Osteocyte (in vitro differentiated cells): ENCODE measurements at regions not wholly inside any gene's neighbourhood (a gene's known extent, or its start where the extent isn't known, plus 50 kb on each side); places are given as distances from the start of the nearest gene placed in this dataset.

Experiments
- DNase-seq: peaks from one replicate; pipeline ENCODE4 v3.0.0; 2021; ENCODE audit warnings: mixed read lengths; ENCODE audit not compliant: unreplicated experiment; ENCODE audit errors: extremely low spot score
- H3K27ac Mint-ChIP-seq: one replicate; pipeline ENCODE4 v1.8.0; 2021; ENCODE audit warnings: mild to moderate bottlenecking, mixed read lengths; ENCODE audit not compliant: unreplicated experiment
- H3K27me3 Mint-ChIP-seq: one replicate; pipeline ENCODE4 v1.8.0; 2021; ENCODE audit warnings: mixed read lengths; ENCODE audit not compliant: unreplicated experiment
- H3K36me3 Mint-ChIP-seq: one replicate; pipeline ENCODE4 v1.8.0; 2021; ENCODE audit warnings: mixed read lengths; ENCODE audit not compliant: unreplicated experiment
- H3K4me1 Mint-ChIP-seq: one replicate; pipeline ENCODE4 v1.8.0; 2021; ENCODE audit warnings: mixed read lengths; ENCODE audit not compliant: unreplicated experiment
- H3K4me3 Mint-ChIP-seq: one replicate; pipeline ENCODE4 v1.8.0; 2021; ENCODE audit warnings: mild to moderate bottlenecking, moderate library complexity, mixed read lengths; ENCODE audit not compliant: unreplicated experiment
- H3K9me3 Mint-ChIP-seq: one replicate; pipeline ENCODE4 v1.8.0; 2021; ENCODE audit warnings: mixed read lengths; ENCODE audit not compliant: unreplicated experiment
- TF ChIP-seq, protein P1 (sequence below): fragments of 200-600 bp; sonication (generic); IDR thresholded peaks from 2 replicates; pipeline ENCODE4 v1.5.0; 2021; ENCODE audit warnings: antibody characterized with exemption, mild to moderate bottlenecking, moderate library complexity

DNA sequence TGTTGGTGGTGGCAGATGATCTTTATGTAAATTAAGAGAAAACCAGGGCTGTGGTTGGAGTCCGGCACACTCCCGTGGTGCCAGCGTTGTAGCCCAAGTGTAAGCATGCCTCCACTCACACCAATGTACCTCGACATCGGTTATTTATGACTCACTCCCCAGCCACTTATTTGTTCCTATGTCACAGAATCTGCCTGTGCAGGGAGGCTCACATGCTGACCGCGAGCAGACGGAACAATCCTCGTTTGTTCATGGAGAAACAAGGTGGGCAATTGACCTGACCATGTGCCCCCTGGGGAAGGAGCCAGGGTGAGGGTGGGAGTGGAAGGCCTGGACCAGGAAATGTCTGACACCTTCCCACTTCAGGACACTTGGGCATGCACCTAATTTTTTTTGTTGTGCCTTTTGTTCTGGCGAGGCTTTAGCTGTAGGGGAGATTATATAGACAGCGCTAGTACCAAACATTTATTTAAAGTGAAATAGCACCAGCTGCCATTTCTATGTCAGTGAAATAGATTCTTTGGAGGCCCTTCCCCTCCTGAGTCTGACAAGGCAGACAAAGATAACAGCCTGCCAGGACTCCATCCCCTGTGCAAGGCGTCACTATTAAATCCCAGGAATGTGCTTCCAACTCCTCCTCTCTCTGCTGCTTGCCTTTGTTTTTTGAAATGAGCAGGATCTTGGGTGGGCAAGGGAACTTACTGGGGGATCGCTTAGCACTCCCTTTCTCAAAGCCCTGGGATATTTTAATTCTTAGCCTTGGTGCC is 394.2 kb downstream of the FGF9 start:
- TF ChIP-seq, protein P1, sequence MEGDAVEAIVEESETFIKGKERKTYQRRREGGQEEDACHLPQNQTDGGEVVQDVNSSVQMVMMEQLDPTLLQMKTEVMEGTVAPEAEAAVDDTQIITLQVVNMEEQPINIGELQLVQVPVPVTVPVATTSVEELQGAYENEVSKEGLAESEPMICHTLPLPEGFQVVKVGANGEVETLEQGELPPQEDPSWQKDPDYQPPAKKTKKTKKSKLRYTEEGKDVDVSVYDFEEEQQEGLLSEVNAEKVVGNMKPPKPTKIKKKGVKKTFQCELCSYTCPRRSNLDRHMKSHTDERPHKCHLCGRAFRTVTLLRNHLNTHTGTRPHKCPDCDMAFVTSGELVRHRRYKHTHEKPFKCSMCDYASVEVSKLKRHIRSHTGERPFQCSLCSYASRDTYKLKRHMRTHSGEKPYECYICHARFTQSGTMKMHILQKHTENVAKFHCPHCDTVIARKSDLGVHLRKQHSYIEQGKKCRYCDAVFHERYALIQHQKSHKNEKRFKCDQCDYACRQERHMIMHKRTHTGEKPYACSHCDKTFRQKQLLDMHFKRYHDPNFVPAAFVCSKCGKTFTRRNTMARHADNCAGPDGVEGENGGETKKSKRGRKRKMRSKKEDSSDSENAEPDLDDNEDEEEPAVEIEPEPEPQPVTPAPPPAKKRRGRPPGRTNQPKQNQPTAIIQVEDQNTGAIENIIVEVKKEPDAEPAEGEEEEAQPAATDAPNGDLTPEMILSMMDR: no peak
- no peaks in the 10 kb centered on the region for H3K4me1 Mint-ChIP-seq
- DNase-seq: no peak
- H3K27ac Mint-ChIP-seq: no peak overlapping the region
- no peaks in the 10 kb centered on the region for H3K27me3 Mint-ChIP-seq
- H3K4me3 Mint-ChIP-seq: no peak overlapping the region
- H3K9me3 Mint-ChIP-seq: peaks cover 7% of the 10 kb centered on the region
- H3K36me3 Mint-ChIP-seq: no peaks in the 10 kb centered on the region

DNA sequence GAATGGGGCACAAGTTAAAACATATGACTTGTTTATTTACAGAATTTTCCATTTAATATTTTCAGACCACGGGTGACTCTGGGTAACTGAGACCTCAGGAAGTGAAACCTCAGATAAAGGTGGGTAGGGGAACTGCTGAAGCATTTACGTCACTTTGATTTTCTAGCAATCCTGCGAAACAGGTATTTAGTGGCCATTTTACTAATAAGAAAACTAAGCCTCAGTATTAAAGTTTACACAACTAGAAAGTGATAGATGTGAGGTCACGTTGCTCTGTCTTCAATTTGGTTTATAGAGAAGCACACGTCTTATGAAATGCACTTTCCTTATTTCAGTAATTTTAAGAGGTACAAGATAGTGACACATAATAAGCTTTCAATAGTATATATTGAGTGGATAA is 402.8 kb downstream of the FGF9 start:
- Mint-ChIP-seq H3K9me3 (peaks cover 5% of the 10 kb centered on the region), H3K4me1 (no peaks in the 10 kb centered on the region), H3K4me3 (no peak overlapping the region), H3K27ac (no peak overlapping the region), H3K27me3 (no peaks in the 10 kb centered on the region), H3K36me3 (no peaks in the 10 kb centered on the region)
- TF ChIP-seq, protein P1: no peak
- DNase-seq: no peak

DNA sequence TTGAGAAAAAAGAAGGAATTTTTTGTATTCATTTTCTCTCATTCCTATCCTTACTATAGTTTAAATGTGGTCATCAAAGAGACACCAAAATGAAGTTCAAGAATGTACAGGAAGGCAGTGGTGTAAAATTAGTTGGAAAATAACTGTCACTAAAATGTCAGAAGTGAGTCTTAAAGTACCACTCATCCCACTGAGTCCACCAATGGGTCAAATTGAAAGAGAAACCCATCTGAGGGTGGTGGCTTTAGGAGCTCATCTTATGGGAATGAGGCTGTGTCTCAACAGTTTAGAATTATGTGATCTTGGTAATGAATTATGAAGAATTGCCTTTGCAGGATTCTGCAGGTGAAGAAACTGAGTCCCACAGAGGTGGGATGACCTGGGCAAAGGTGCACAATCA is 403.5 kb downstream of the FGF9 start:
- Mint-ChIP-seq H3K4me3 (no peak overlapping the region), H3K4me1 (no peaks in the 10 kb centered on the region), H3K27me3 (no peaks in the 10 kb centered on the region), H3K9me3 (peaks cover 5% of the 10 kb centered on the region), H3K36me3 (no peaks in the 10 kb centered on the region), H3K27ac (no peak overlapping the region)
- TF ChIP-seq, protein P1: no peak
- no peak for DNase-seq

DNA sequence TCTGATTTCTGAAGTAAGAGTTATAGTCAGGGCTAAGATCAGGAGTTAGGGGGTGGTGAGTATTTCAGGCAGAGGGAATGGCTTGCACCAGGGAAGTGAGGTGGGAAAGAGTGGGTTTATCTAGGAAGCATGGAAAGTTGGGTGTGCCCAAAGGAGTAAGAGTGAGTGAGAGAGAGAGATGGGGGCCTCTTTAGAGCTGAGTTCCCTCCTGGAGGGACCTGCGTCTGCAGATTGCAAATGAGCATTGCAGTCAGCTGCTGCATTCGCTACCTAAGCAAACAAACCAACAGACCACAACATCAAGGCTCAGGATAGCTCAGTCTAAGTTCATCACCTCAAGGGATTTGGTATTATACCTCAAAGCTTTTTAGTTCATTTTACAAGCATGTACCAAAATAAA is 405.8 kb downstream of the FGF9 start:
- H3K36me3 Mint-ChIP-seq: no peaks in the 10 kb centered on the region
- no peaks in the 10 kb centered on the region for H3K27me3 Mint-ChIP-seq
- H3K4me1 Mint-ChIP-seq: no peaks in the 10 kb centered on the region
- peaks cover 10% of the 10 kb centered on the region for H3K9me3 Mint-ChIP-seq
- DNase-seq: no peak
- no peak overlapping the region for H3K27ac Mint-ChIP-seq
- TF ChIP-seq, protein P1: no peak
- no peak overlapping the region for H3K4me3 Mint-ChIP-seq

DNA sequence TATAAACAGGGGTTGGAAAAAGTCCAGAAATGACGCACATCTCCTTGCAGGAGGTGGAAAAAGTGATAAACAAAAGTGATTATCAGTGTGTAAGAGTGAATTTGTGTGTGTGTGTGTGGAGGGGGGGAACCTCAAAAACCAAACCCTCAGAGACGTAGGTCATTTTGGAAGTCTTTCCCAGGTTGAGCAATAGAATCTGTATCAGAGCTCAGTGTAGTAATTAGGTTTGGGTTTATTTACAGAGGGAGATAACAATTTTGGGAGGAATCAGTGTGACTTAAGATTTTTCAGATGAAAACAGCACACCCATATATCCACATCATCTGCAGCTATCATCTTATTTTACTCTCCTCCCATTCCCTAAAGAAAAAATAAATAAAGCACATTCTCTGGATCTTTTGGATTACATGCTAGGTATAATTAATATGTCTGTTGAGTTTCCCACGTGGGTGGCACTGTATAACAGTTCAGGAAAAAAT is 406.4 kb downstream of the FGF9 start:
- Mint-ChIP-seq H3K27me3 (no peaks in the 10 kb centered on the region), H3K27ac (no peak overlapping the region), H3K36me3 (no peaks in the 10 kb centered on the region), H3K9me3 (peaks cover 15% of the 10 kb centered on the region), H3K4me1 (no peaks in the 10 kb centered on the region), H3K4me3 (no peak overlapping the region)
- TF ChIP-seq, protein P1: no peak
- DNase-seq: no peak
